ENCODE measurements at regions not wholly inside any gene's neighbourhood (a gene's known extent, or its start where the extent isn't known, plus 50 kb on each side); places are given as distances from the start of the nearest gene placed in this dataset.

GRCh38 chr11:90840071-90840470, 617.2 kb upstream of the CHORDC1 start:
- TF ChIP-seq CTCF (IDR thresholded peaks at IDR 0.05) (no peak), EZH2 (IDR thresholded peaks at IDR 0.05; ENCODE audit: borderline replicate concordance, insufficient read depth, low read depth, low read length, poor library complexity, severe bottlenecking) (no peak)
